GM12878 (cell line): ENCODE measurements at regions not wholly inside any gene's neighbourhood (a gene's known extent, or its start where the extent isn't known, plus 50 kb on each side); places are given as distances from the start of the nearest gene placed in this dataset.

Experiments
- ATAC-seq: fragments of 200-7000 bp; cut with Tn5 transposase; 3 replicates; pipeline ENCODE4 v1.9.1; 2020; ENCODE audit warnings: mild to moderate bottlenecking, moderate library complexity
- BruUV-seq: library from RNA; stranded (reverse); fragments of 400-500 nt; replicated peaks from 2 replicates; lab custom pipeline; 2021; lab: Mats Ljungman, UMichigan
- CTCF ChIA-PET: fragments of 300-600 bp; sonication (Branson Sonifier 250); formaldehyde crosslinking; extraction: SDS; loops from one replicate; lab custom pipeline; 2021; ENCODE audit warnings: inconsistent platforms; lab: Yijun Ruan, JAX
- POLR2A ChIA-PET: fragments of 350-600 bp; formaldehyde crosslinking; extraction: SDS; loops from one replicate; lab custom pipeline; 2021; ENCODE audit warnings: inconsistent platforms; lab: Charles Lee
- RAD21 ChIA-PET: fragments of 300-600 bp; sonication (Branson Sonifier 250); formaldehyde crosslinking; loops from one replicate; lab custom pipeline; 2023; ENCODE audit warnings: antibody characterized with exemption; ENCODE audit not compliant: unreplicated experiment; lab: Charles Lee
- SMC1A ChIA-PET: fragments of 300-600 bp; sonication (Branson Sonifier 250); formaldehyde crosslinking; loops from one replicate; lab custom pipeline; 2023; ENCODE audit not compliant: unreplicated experiment, uncharacterized antibody; lab: Charles Lee
- DNase-seq: peaks from one replicate; pipeline ENCODE4 v3.0.0-alpha.2; 2011; ENCODE audit warnings: low read depth, low spot score
- FAIRE-seq: peaks from 3 replicates; lab custom pipeline; 2011; peaks lifted over from hg19 to GRCh38; lab: Jason Lieb, UNC
- H2AFZ ChIP-seq: 2 replicates; pipeline ENCODE4 v1.6.0; 2011; ENCODE audit warnings: low read depth, low read length, control low read depth; ENCODE audit not compliant: control insufficient read depth
- H3K27ac ChIP-seq: 2 replicates; pipeline ENCODE4 v1.5.1; 2011; ENCODE audit warnings: control low read depth; ENCODE audit not compliant: control insufficient read depth, insufficient read depth
- H3K27me3 ChIP-seq, 2 experiments: replicated peaks in 1 of 2; 2 replicates each; pipeline versions ENCODE4 v1.6.0 to v1.6.1; 2011; ENCODE audit warnings: low read length in 1 of 2; ENCODE audit not compliant: control insufficient read depth in 2 of 2, insufficient read depth in 2 of 2
- H3K36me3 ChIP-seq, 2 experiments: 2 replicates each; pipeline ENCODE4 v1.5.1; 2011; ENCODE audit warnings: low read length in 1 of 2; ENCODE audit not compliant: control insufficient read depth in 2 of 2, insufficient read depth in 2 of 2
- H3K4me1 ChIP-seq: 2 replicates; pipeline ENCODE4 v1.6.1; 2011; ENCODE audit warnings: mild to moderate bottlenecking, low read length, moderate library complexity, mixed read lengths; ENCODE audit not compliant: control insufficient read depth, insufficient read depth
- H3K4me2 ChIP-seq: 2 replicates; pipeline ENCODE4 v1.6.0; 2011; ENCODE audit warnings: control low read depth; ENCODE audit not compliant: control insufficient read depth, insufficient read depth
- H3K4me3 ChIP-seq: fragments of 200-600 bp; sonication (generic); 2 replicates; pipeline ENCODE4 v1.5.1; 2016
- H3K79me2 ChIP-seq: 2 replicates; pipeline ENCODE4 v1.6.0; 2011; ENCODE audit warnings: low read length; ENCODE audit not compliant: control insufficient read depth, insufficient read depth
- H3K9ac ChIP-seq: 2 replicates; pipeline ENCODE4 v1.8.0; 2011; ENCODE audit warnings: low read length, control low read depth, mixed read lengths; ENCODE audit not compliant: control insufficient read depth, insufficient read depth
- H3K9me3 ChIP-seq: replicated peaks from 3 replicates; pipeline ENCODE4 v1.5.1; 2011; ENCODE audit warnings: mild to moderate bottlenecking, low read length; ENCODE audit not compliant: control insufficient read depth, insufficient read depth
- H4K20me1 ChIP-seq: 2 replicates; pipeline ENCODE4 v1.6.0; 2011; ENCODE audit not compliant: control insufficient read depth, insufficient read depth
- ELK1 ChIP-seq: IDR thresholded peaks from 2 replicates; pipeline ENCODE4 v1.6.1; 2012; ENCODE audit warnings: low read depth, low read length, improper control_type of control experiment
- LARP7 ChIP-seq: fragments of 450-650 bp; IDR thresholded peaks from 2 replicates; pipeline ENCODE4 v1.6.1; 2017; ENCODE audit warnings: mild to moderate bottlenecking
- MYB ChIP-seq: fragments of 150-350 bp; IDR thresholded peaks from 2 replicates; pipeline ENCODE4 v1.6.1; 2014; ENCODE audit warnings: mild to moderate bottlenecking, low read depth, low read length, borderline replicate concordance
- USF1 ChIP-seq: IDR thresholded peaks from 2 replicates; pipeline ENCODE4 v1.6.1; 2011; ENCODE audit warnings: borderline replicate concordance, low read depth, mild to moderate bottlenecking, moderate library complexity, mixed read lengths, low read length; ENCODE audit not compliant: insufficient read depth; ENCODE audit errors: extremely low read length
- WGBS: methylation state at CpG from one replicate; pipeline ENCODE4 v1.1.6; 2016; ENCODE audit warnings: low lambda C conversion rate; ENCODE audit not compliant: insufficient replicate concordance, insufficient coverage; ENCODE audit errors: missing lambda C conversion rate; 5-methylcytosine and 5-hydroxymethylcytosine counted together
- in situ Hi-C: fragments of 300-500 bp; cut with MboI; formaldehyde crosslinking; loops from 9 replicates; pipeline ENCODE4 v1.14.3; 2018; ENCODE audit warnings: mixed read lengths
- intact Hi-C: fragments of 100-400 bp; cut with micrococcal nuclease; formaldehyde crosslinking; loops from one replicate; pipeline ENCODE4 v1.14.2; 2022; ENCODE audit not compliant: unreplicated experiment

- SMC1A ChIA-PET, result no interaction called here
- H2AFZ ChIP-seq, result no peak overlapping the region
- WGBS, result 65% methylated on average over 6 of the region's 6 CpGs
- no peaks in the 10 kb centered on the region for H4K20me1 ChIP-seq
- no peak overlapping the region for H3K9ac ChIP-seq
- FAIRE-seq, result no peak
- RAD21 ChIA-PET, result no interaction called here
- no peaks in the 10 kb centered on the region; the same call in 2 of the 3 replicates for H3K9me3 ChIP-seq
- no TSS peak for BruUV-seq
- in situ Hi-C loops, result no loop called here
- H3K4me3 ChIP-seq, result no peak overlapping the region
- TF ChIP-seq USF1 (no peak), LARP7 (no peak), MYB (no peak), ELK1 (no peak)
- H3K4me1 ChIP-seq, result no peaks in the 10 kb centered on the region
- no peak for ATAC-seq
- intact Hi-C loops, result no loop called here
- CTCF ChIA-PET, result no interaction called here
- H3K27ac ChIP-seq, result no peak overlapping the region
- no peaks in the 10 kb centered on the region for H3K79me2 ChIP-seq
- POLR2A ChIA-PET, result no interaction called here
- H3K36me3 ChIP-seq, result no peaks in the 10 kb centered on the region
- DNase-seq, result no peak
- no peaks in the 10 kb centered on the region for H3K27me3 ChIP-seq
- no peak overlapping the region for H3K4me2 ChIP-seq
Measured at GRCh38 chr13:22700246-22700887, 480.4 kb upstream of the SGCG start.
